Loucy (cell line): ENCODE measurements at regions not wholly inside any gene's neighbourhood (a gene's known extent, or its start where the extent isn't known, plus 50 kb on each side); places are given as distances from the start of the nearest gene placed in this dataset.
"Not testable (repeated sequence)": the region's sequence is repeated elsewhere in the genome, so short reads cannot be mapped to it uniquely, and the experiment has no call there.

Source experiments
- H2AFZ ChIP-seq: fragments of 200-600 bp; sonication (generic); 2 replicates; pipeline ENCODE4 v1.6.0; 2016; ENCODE audit warnings: antibody characterized with exemption, mild to moderate bottlenecking, low read length, moderate library complexity
- H3F3A ChIP-seq: fragments of 200-600 bp; 2 replicates; pipeline ENCODE4 v1.6.0; 2016; ENCODE audit warnings: antibody characterized with exemption, low read depth, mild to moderate bottlenecking
- H3K27me3 ChIP-seq: fragments of 200-600 bp; sonication (generic); 2 replicates; pipeline ENCODE4 v1.6.1; 2014; ENCODE audit warnings: low read length, mild to moderate bottlenecking; ENCODE audit not compliant: insufficient read depth, poor library complexity, severe bottlenecking
- H3K36me3 ChIP-seq: fragments of 200-600 bp; sonication (generic); 2 replicates; pipeline ENCODE4 v1.6.1; 2016; ENCODE audit warnings: low read length; ENCODE audit not compliant: insufficient read depth
- H3K4me1 ChIP-seq: fragments of 200-600 bp; sonication (generic); 2 replicates; pipeline ENCODE4 v1.5.1; 2014; ENCODE audit warnings: low read length, mild to moderate bottlenecking; ENCODE audit not compliant: insufficient read depth, poor library complexity, severe bottlenecking
- H3K4me2 ChIP-seq: fragments of 200-600 bp; sonication (generic); 2 replicates; pipeline ENCODE4 v1.6.0; 2014; ENCODE audit warnings: antibody characterized with exemption, low read length, low read depth, mild to moderate bottlenecking; ENCODE audit not compliant: poor library complexity, severe bottlenecking
- H3K4me3 ChIP-seq: fragments of 200-600 bp; sonication (generic); 2 replicates; pipeline ENCODE4 v1.5.1; 2014; ENCODE audit warnings: low read length, mild to moderate bottlenecking, mixed read lengths; ENCODE audit not compliant: poor library complexity, severe bottlenecking
- H3K79me2 ChIP-seq: fragments of 200-600 bp; sonication (generic); 2 replicates; pipeline ENCODE4 v1.6.1; 2014; ENCODE audit warnings: low read length; ENCODE audit not compliant: insufficient read depth
- H3K9ac ChIP-seq: fragments of 200-600 bp; sonication (generic); 2 replicates; pipeline ENCODE4 v1.6.0; 2014; ENCODE audit warnings: mild to moderate bottlenecking, low read depth, low read length, moderate library complexity; ENCODE audit not compliant: poor library complexity, severe bottlenecking
- H3K9me2 ChIP-seq: fragments of 200-600 bp; sonication (generic); replicated peaks from 2 replicates; pipeline ENCODE4 v1.6.1; 2016; ENCODE audit warnings: low read depth, low read length, mixed read lengths
- H3K9me3 ChIP-seq: fragments of 200-600 bp; sonication (generic); 2 replicates; pipeline ENCODE4 v1.6.1; 2014; ENCODE audit warnings: mild to moderate bottlenecking, antibody characterized with exemption, low read length, low read depth; ENCODE audit not compliant: insufficient read depth
- H4K20me1 ChIP-seq: fragments of 200-600 bp; sonication (generic); 2 replicates; pipeline ENCODE4 v1.6.0; 2014; ENCODE audit warnings: antibody characterized with exemption, low read length, mild to moderate bottlenecking; ENCODE audit not compliant: insufficient read depth, poor library complexity, severe bottlenecking
- EZH2phosphoT487 ChIP-seq: fragments of 200-600 bp; IDR thresholded peaks from 2 replicates; pipeline ENCODE4 v1.6.1; 2018; ENCODE audit warnings: antibody characterized with exemption, mild to moderate bottlenecking, moderate library complexity, borderline replicate concordance
- TF ChIP-seq, protein P1 (sequence below): fragments of 200-600 bp; sonication (generic); conservative IDR thresholded peaks from 2 replicates; pipeline ENCODE4 v1.5.1; 2014; ENCODE audit warnings: mild to moderate bottlenecking, antibody characterized with exemption, low read length

DNA sequence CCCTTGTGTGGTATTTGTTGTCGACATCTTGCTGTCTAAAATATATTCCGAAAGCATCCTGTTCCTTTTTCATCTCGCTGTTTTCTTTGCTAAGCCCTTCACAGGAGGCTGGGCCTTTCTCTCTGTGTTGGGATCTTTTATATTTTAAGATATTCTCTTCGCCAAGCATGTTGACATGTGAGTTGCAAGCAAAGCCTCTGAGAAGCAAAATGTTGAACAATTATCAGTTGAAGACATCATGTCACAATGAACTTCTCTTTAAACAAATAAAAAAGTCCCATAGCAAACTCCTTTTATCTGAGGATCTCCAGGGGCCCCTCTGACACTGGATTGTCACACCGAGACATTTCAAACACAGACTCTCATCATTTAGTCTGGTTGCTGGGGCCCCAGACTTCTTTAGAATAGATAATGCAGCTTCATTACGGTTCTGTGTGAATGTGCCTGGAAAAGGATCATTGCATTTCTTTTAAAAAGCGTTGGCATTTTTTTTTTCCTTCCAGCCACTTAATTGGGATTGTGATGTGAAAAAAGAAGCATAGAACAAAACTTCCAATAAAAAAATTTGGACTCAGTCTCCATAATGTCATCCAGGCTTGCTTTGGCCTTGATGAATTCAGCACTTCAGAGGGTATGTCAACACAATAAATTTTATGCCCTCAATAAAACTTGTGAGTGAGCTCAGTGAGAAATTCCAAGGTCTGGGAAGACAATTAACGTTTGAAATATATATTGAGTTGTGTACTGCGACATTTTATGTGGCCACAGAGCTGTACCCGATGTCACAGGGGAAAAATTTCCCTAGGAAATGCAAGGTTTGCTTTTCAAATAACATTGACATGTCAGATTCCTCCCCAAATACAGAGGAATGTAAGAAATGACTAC, 496.8 kb downstream of the XYLT1 start:
- Histone ChIP-seq H3K9me3 (no peaks in the 10 kb centered on the region), H4K20me1 (no peaks in the 10 kb centered on the region), H3K4me2 (no peak overlapping the region), H3K36me3 (no peaks in the 10 kb centered on the region), H3K9me2 (no peaks in the 10 kb centered on the region), H3K9ac (no peak overlapping the region), H3K4me1 (no peaks in the 10 kb centered on the region), H3K4me3 (no peak overlapping the region), H3F3A (no peaks in the 10 kb centered on the region), H3K79me2 (no peaks in the 10 kb centered on the region), H2AFZ (no peak overlapping the region), H3K27me3 (no peaks in the 10 kb centered on the region)
- no peak for TF ChIP-seq EZH2phosphoT487
- TF ChIP-seq, protein P1, sequence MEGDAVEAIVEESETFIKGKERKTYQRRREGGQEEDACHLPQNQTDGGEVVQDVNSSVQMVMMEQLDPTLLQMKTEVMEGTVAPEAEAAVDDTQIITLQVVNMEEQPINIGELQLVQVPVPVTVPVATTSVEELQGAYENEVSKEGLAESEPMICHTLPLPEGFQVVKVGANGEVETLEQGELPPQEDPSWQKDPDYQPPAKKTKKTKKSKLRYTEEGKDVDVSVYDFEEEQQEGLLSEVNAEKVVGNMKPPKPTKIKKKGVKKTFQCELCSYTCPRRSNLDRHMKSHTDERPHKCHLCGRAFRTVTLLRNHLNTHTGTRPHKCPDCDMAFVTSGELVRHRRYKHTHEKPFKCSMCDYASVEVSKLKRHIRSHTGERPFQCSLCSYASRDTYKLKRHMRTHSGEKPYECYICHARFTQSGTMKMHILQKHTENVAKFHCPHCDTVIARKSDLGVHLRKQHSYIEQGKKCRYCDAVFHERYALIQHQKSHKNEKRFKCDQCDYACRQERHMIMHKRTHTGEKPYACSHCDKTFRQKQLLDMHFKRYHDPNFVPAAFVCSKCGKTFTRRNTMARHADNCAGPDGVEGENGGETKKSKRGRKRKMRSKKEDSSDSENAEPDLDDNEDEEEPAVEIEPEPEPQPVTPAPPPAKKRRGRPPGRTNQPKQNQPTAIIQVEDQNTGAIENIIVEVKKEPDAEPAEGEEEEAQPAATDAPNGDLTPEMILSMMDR = no peak

- Histone ChIP-seq H3K9me2 (no peaks in the 10 kb centered on the region), H4K20me1 (no peaks in the 10 kb centered on the region), H3K4me2 (no peak overlapping the region), H3K79me2 (no peaks in the 10 kb centered on the region), H2AFZ (no peak overlapping the region), H3K9me3 (no peaks in the 10 kb centered on the region), H3K9ac (no peak overlapping the region), H3K27me3 (no peaks in the 10 kb centered on the region), H3K36me3 (no peaks in the 10 kb centered on the region), H3K4me1 (no peaks in the 10 kb centered on the region), H3F3A (no peaks in the 10 kb centered on the region), H3K4me3 (no peak overlapping the region)
- TF ChIP-seq, protein P1 = no peak
- no peak for TF ChIP-seq EZH2phosphoT487
These were observed 488.1 kb downstream of the XYLT1 start for GRCh38 chr16:16982614-16983013.

GRCh38 chr16:16983582-16983981, 487.2 kb downstream of the XYLT1 start:
- H3K4me3 ChIP-seq = no peak overlapping the region
- no peak overlapping the region for H2AFZ ChIP-seq
- TF ChIP-seq, protein P1 = no peak
- TF ChIP-seq EZH2phosphoT487 = no peak
- no peaks in the 10 kb centered on the region for H3K9me3 ChIP-seq
- no peaks in the 10 kb centered on the region for H3K9me2 ChIP-seq
- H3K79me2 ChIP-seq = no peaks in the 10 kb centered on the region
- H3K36me3 ChIP-seq = no peaks in the 10 kb centered on the region
- no peaks in the 10 kb centered on the region for H4K20me1 ChIP-seq
- no peak overlapping the region for H3K4me2 ChIP-seq
- no peaks in the 10 kb centered on the region for H3F3A ChIP-seq
- H3K4me1 ChIP-seq = no peaks in the 10 kb centered on the region
- no peaks in the 10 kb centered on the region for H3K27me3 ChIP-seq
- no peak overlapping the region for H3K9ac ChIP-seq

- not testable (repeated sequence) for H3K9me2 ChIP-seq, H3K36me3 ChIP-seq, H3F3A ChIP-seq, H2AFZ ChIP-seq, H3K9ac ChIP-seq, H3K4me2 ChIP-seq, H3K4me3 ChIP-seq, H3K27me3 ChIP-seq, H4K20me1 ChIP-seq, H3K9me3 ChIP-seq, H3K79me2 ChIP-seq, H3K4me1 ChIP-seq
These were observed 486.7 kb downstream of the XYLT1 start for GRCh38 chr16:16984091-16984490.
